GM06990 (cell line): ENCODE measurements at regions not wholly inside any gene's neighbourhood (a gene's known extent, or its start where the extent isn't known, plus 50 kb on each side); places are given as distances from the start of the nearest gene placed in this dataset.

Experiments
- DNase-seq: peaks from one replicate; pipeline ENCODE4 v3.0.0-alpha.2; 2011; ENCODE audit not compliant: insufficient read length; ENCODE audit errors: extremely low read depth
- H3K27me3 ChIP-seq: replicated peaks from 2 replicates; pipeline ENCODE4 v1.6.0; 2011; ENCODE audit warnings: low read length; ENCODE audit not compliant: control insufficient read depth, insufficient read depth
- H3K36me3 ChIP-seq: 2 replicates; pipeline ENCODE4 v1.5.1; 2011; ENCODE audit warnings: low read length; ENCODE audit not compliant: control insufficient read depth, insufficient read depth
- H3K4me3 ChIP-seq: replicated peaks from 2 replicates; pipeline ENCODE4 v1.5.1; 2011; ENCODE audit warnings: low read depth, mild to moderate bottlenecking, control low read depth, low read length
- CTCF ChIP-seq: IDR thresholded peaks from 2 replicates; pipeline ENCODE4 v1.5.1; 2011; ENCODE audit warnings: low read length, control low read depth, mild to moderate bottlenecking, inconsistent platforms; ENCODE audit not compliant: insufficient read depth, poor library complexity, severe bottlenecking

GRCh38 chr20:39829256-39829655, 859.8 kb downstream of the MAFB start:
- no peaks in the 10 kb centered on the region for H3K36me3 ChIP-seq
- no peaks in the 10 kb centered on the region for H3K27me3 ChIP-seq
- peak; percentile 49 for TF ChIP-seq CTCF
- DNase-seq = peak; percentile 9
- no peak overlapping the region for H3K4me3 ChIP-seq

GRCh38 chr20:39825950-39826349, 863.1 kb downstream of the MAFB start:
- no peak for TF ChIP-seq CTCF
- no peaks in the 10 kb centered on the region for H3K27me3 ChIP-seq
- no peak overlapping the region for H3K4me3 ChIP-seq
- peak; percentile 31 for DNase-seq
- no peaks in the 10 kb centered on the region for H3K36me3 ChIP-seq

- no peak for DNase-seq
- no peaks in the 10 kb centered on the region for H3K36me3 ChIP-seq
- no peak overlapping the region for H3K4me3 ChIP-seq
- TF ChIP-seq CTCF = no peak
- H3K27me3 ChIP-seq = no peaks in the 10 kb centered on the region
These were observed 863.4 kb downstream of the DHX35 start for GRCh38 chr20:39825524-39825923.

GRCh38 chr20:39823224-39823623, 861.1 kb downstream of the DHX35 start:
- no peak overlapping the region for H3K4me3 ChIP-seq
- no peak for TF ChIP-seq CTCF
- no peaks in the 10 kb centered on the region for H3K36me3 ChIP-seq
- H3K27me3 ChIP-seq = no peaks in the 10 kb centered on the region
- no peak for DNase-seq

- H3K36me3 ChIP-seq = no peaks in the 10 kb centered on the region
- no peaks in the 10 kb centered on the region for H3K27me3 ChIP-seq
- TF ChIP-seq CTCF = no peak
- DNase-seq = no peak
- H3K4me3 ChIP-seq = no peak overlapping the region
These were observed 860.5 kb downstream of the DHX35 start for GRCh38 chr20:39822667-39823066.

GRCh38 chr20:39813190-39813829, 851.2 kb downstream of the DHX35 start:
- no peak overlapping the region for H3K4me3 ChIP-seq
- no peak for TF ChIP-seq CTCF
- no peak for DNase-seq
- no peaks in the 10 kb centered on the region for H3K27me3 ChIP-seq
- H3K36me3 ChIP-seq = no peaks in the 10 kb centered on the region
